ENCODE measurements at regions not wholly inside any gene's neighbourhood (a gene's known extent, or its start where the extent isn't known, plus 50 kb on each side); places are given as distances from the start of the nearest gene placed in this dataset.
"Not testable (repeated sequence)": the region's sequence is repeated elsewhere in the genome, so short reads cannot be mapped to it uniquely, and the experiment has no call there.

DNA sequence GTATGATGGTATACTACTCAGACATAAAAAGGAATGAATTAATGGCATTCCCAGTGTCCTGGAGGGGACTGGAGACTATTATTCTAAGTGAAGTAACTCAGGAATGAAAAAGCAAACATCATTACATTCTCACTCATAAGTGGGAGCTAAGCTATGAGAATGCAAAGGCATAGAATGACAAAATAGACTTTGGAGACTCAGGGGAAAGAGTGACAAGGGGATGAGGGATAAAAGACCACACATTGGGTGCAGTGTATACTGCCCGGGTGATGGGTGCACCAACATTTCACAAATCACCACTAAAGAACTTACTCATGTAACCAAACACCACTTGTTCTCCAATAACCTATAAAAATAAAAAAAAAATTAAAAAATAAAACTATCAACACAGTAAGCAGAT is 587.3 kb upstream of the RGMB start:
- Histone ChIP-seq H3K36me3 (ENCODE audit: insufficient read depth in 1 of 2, low read depth in 1 of 2) (no peaks in the 10 kb centered on the region), H3K9me3 (peaks cover 4% of the 10 kb centered on the region), H3K27ac (no peak overlapping the region), H3K4me1 (no peaks in the 10 kb centered on the region), H3K4me3 (no peak overlapping the region), H3K27me3 (ENCODE audit: insufficient read depth in 3 of 3, low read length in 2 of 3) (no peaks in the 10 kb centered on the region)
- 62 to 97% (median 88%) methylated on average over 1 of the region's 1 CpG for WGBS, 3 donors
- DNase-seq (no peak), ATAC-seq (no peak)
- TF ChIP-seq, protein P1, sequence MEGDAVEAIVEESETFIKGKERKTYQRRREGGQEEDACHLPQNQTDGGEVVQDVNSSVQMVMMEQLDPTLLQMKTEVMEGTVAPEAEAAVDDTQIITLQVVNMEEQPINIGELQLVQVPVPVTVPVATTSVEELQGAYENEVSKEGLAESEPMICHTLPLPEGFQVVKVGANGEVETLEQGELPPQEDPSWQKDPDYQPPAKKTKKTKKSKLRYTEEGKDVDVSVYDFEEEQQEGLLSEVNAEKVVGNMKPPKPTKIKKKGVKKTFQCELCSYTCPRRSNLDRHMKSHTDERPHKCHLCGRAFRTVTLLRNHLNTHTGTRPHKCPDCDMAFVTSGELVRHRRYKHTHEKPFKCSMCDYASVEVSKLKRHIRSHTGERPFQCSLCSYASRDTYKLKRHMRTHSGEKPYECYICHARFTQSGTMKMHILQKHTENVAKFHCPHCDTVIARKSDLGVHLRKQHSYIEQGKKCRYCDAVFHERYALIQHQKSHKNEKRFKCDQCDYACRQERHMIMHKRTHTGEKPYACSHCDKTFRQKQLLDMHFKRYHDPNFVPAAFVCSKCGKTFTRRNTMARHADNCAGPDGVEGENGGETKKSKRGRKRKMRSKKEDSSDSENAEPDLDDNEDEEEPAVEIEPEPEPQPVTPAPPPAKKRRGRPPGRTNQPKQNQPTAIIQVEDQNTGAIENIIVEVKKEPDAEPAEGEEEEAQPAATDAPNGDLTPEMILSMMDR (IDR thresholded peaks at IDR 0.05) = no peak
- intact Hi-C loops (cut with DNase I) = no loop called here

- Histone ChIP-seq H3K9me3 (peaks cover 4% of the 10 kb centered on the region), H3K36me3 (ENCODE audit: insufficient read depth in 1 of 2, low read depth in 1 of 2) (no peaks in the 10 kb centered on the region), H3K27ac (no peak overlapping the region), H3K27me3 (ENCODE audit: insufficient read depth in 3 of 3, low read length in 2 of 3) (no peaks in the 10 kb centered on the region), H3K4me3 (no peak overlapping the region), H3K4me1 (no peaks in the 10 kb centered on the region)
- 85 to 90% (median 88%) methylated on average over 1 of the region's 1 CpG for WGBS, 3 donors
- intact Hi-C loops (cut with DNase I) = no loop called here
- TF ChIP-seq, protein P1 (IDR thresholded peaks at IDR 0.05) = no peak
- no peak for DNase-seq
- ATAC-seq = no peak
Measured at GRCh38 chr5:98187945-98188344, 585.5 kb upstream of the RGMB start.

- H3K27ac ChIP-seq; H3K4me1 ChIP-seq; H3K9me3 ChIP-seq; H3K4me3 ChIP-seq; intact Hi-C loops (cut with DNase I); ATAC-seq; H3K36me3 ChIP-seq (ENCODE audit: insufficient read depth in 1 of 2, low read depth in 1 of 2); DNase-seq; H3K27me3 ChIP-seq (ENCODE audit: insufficient read depth in 3 of 3, low read length in 2 of 3): not testable (repeated sequence)
- 83 to 100% (median 100%) methylated on average over 2 of the region's 4 CpGs for WGBS, 3 donors
Measured at GRCh38 chr5:98190344-98190743, 583.1 kb upstream of the RGMB start.

DNA sequence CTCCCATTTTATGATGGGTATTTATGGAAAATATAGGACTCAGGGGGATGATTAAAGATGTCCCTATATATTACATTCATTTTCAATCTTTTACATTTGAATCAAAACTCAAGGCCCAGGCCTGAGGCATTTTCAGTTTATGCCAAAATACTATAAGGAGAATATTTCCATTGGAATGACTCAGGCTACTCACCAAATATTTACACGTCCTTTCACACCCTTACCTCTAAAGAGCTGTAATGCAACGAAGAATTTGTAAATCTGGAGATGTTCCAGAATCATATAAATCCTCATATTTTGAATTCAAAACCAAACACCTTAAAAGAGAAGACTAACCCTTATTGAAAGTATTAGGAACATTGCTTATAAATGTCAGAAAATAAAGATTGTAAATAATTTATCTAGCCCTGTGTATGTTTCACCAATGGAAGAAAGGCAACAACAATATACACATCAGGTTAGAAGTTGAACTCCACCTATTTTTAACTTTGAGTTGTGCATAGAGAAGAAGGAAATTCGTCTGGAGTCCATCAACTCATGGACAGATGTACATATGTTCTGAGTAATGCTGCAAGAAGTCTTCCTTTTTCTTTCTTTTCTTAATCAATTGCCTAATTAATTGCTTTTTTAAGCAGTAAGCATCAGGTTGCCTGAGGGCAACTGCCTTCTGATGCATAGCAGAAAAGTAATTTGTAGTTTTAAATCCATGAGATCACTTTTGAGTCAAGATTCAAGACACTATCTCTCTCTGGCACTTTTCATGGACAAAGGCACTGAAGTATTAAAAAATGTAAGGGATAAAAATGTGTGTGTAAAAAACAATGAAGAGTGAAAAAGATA is 579.3 kb upstream of the RGMB start:
- DNase-seq = no peak
- Histone ChIP-seq H3K4me3 (no peak overlapping the region), H3K36me3 (ENCODE audit: insufficient read depth in 1 of 2, low read depth in 1 of 2) (no peaks in the 10 kb centered on the region)

More for the DNA sequence above, 579.3 kb upstream of the RGMB start:
- Histone ChIP-seq H3K27ac (no peak overlapping the region), H3K9me3 (no peaks in the 10 kb centered on the region), H3K4me1 (no peaks in the 10 kb centered on the region), H3K27me3 (ENCODE audit: insufficient read depth in 3 of 3, low read length in 2 of 3) (no peaks in the 10 kb centered on the region)
- 68 to 77% (median 76%) methylated on average over 3 of the region's 3 CpGs for WGBS, 3 donors
- TF ChIP-seq, protein P1 (IDR thresholded peaks at IDR 0.05) = no peak
- ATAC-seq = no peak
- intact Hi-C loops (cut with DNase I) = no loop called here
